ENCODE measurements at regions not wholly inside any gene's neighbourhood (a gene's known extent, or its start where the extent isn't known, plus 50 kb on each side); places are given as distances from the start of the nearest gene placed in this dataset.

DNA sequence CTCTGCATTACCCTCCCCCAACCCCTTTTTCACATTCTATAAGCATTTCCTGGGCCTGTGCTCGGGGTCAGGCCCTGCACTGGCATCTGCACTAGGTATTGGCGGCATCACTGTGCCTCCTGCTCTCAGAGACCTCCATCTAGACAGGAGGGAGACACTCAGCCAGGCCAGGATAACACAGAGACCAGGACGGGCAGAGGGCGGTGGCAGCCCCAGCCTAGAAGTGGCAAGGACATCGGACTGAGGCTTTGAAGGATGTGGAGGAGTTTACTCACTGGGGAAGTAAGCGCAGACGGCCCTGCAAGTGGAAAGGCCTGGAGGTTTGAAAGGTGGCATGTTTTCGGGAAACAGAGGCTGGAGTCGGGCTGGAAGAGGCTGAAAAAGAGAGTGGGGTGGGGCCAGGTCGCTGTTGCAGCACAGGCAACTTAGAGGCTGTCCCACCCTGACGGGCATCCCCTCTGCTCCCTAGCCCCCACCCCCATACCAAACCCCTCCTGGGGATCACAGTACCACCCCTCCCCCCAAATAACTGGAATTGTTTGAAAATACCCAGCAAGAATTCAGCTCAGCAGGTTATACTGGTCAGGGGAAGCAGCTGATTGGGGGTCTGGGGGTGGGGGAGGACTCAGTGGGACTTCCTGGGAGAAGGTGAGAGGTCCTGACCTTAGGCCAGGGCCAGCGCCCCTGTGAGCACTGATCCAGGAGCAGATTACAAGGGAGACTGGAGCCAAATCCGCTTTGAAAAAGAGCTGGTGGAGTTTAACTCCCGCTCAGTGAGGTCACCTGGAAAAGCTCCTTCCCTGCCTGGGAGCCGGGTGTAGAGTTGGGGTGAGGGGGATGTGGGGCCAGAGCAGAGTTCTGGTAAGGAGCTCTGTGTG lies 121.8 kb upstream of the WNT4 start:
- DNase-seq: no peak

DNA sequence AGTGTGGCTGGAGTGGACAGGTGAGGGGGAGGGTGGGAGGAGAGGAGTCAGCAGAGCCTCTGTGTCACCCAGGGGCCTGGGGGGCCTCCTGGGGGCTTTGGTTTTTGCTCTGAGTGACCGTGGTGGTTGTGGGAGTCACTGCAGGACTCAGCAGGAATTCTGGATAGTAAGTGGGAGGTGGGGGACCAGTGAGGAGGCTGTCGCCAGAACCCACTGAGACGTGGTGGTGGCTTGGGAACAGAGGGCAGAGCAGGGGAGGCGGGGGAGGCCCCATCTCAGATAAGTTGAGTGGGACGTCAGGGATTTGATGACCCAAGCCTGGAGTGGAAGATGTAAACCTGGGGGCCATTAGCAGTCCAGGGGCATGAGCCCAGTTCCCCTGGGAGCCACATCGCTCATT lies 123.2 kb upstream of the WNT4 start:
- DNase-seq: no peak

DNA sequence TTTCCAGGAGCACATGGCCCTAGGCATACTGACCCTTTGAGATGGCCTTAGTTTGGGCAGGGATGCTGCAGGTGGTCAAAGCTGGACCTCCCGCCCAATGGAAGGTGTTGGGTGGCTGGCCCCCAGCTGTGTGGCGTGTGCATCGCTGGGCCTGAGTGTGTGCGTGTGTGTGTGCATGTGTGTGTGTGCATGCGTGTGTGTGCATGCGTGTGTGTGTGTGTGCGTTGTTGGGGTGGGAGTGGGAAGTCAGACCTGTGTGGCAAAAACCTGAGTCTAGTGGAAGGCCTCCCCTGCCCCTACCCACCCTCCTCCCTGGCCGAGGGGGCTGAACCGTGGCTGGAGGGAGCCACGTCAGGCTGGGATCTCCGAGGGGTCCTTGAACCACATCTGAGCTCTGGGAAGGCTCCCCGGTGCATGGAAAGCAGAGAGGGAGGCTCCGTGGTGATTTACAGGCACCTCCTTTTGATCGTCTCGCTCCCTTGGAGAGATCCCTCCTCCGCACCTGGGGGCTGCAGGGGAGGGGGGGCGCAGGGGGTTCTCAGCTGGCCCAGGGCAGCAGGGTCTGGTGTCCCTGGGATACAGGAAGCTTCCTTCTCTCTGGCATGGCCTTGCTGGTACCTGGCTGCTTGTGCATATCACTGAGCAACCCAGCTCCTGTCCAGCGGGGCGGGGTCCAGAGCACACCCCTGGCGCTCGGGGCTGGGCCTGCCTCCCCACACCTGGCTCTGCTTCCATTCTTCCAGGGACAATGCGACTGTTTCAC lies 124.7 kb upstream of the WNT4 start:
- DNase-seq: no peak

DNA sequence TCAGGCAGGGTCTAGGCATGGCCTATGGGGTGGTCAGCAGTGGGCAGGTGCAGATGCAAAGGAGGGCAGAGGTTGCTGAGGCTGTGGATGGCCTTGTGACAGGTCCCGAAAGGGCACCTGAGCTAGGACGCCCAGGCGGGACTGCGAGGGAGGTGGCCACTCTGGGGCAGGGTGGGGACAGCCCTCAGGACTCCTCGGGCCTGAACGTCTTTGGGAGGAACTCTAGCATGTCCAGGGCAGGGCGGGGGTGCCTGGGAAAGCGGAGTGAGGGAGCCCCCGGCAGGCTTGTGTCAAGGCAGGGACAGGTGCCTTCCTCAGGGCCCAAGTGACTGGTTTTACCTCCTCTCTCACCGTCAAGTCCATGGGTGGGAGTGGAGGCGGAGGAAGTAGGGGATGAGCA lies 125.4 kb upstream of the WNT4 start:
- DNase-seq: no peak

DNA sequence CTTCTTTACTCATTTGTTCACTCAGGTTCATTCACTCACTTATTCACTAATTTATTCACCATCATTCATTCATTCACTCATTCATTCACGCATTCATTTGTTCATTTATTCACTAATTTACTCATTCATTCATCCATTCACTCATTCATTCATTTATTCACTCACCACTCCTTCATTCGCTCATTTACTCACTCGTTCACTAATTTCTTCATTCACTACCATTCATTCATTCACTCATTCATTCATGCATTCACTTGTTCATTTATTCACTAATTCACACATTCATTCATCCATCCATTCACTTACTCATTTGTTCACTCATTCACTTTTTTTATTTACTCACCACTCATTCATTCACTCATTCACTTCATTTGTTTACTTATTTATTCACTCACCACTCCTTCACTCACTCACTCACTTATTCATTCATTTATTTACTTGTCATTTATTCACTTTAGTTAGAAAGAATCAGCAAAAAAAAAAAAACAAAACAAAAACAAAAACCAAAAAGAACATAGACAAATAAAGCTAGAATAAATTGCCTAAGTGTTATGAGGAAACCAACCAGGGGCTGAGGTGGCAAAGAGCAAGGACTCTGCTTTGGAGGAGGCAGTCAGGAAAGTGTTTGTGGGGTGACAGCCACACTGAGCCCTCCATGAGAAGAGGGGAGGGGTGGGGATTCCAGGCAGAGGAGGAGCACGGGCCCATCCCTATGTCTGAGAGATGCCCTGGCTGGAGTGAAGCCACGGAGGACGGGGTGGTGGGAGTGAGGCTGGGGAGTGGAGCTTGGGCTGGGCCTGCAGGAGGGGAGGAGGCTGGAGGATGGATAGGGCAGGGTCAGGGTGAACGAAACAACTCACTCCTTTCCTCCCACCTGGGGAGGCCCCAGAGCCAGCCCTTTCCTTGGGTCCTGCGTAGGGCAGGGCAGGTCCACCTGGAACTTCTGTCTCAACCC lies 129.2 kb upstream of the WNT4 start:
- DNase-seq: no peak

DNA sequence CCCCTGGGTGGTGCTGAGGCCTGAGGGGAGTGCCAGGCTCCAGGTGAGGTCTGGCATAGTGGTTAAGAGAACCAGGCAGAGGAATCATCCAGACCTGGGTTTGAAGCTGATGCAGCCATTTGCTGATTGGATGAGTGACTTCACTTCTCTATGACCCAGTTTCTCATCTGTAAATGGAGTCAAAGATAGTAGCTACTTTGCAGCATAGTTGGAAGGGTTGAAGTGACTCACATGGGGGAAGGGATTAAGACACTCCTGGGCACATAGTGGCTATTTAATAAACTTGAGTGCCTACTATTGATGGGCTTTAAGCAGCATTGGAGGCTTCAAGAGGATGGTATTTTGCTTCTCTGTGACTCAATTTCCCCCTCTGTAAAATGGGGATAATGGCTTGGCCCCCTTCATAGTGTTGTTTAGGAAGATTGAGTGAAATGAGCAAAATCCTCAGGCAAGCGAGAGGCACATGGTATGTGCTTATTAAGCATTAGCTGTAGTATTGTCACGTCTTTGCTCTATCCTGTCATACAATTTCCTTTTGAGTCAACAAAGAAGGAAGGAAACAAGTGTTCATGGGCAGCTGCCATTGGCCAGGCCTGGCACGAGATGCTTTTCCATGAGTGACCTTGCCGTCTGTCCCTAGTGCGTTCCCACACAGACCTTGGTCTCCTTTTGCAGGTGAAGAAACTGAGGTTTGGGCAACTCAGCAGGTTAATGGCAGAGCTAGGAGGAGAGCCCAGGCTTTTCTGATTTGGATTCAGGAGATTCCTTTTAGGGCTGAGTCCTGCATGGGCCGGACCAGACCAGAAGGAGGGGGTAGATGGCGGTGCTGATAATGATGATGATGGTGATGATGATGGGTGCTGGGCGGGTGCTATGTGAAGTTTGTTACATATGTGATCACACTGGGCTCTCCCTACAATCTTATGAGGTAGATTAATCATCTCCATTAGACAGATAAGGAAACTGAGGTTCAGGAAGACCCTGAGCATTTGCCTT lies 131.1 kb upstream of the WNT4 start:
- DNase-seq: no peak

DNA sequence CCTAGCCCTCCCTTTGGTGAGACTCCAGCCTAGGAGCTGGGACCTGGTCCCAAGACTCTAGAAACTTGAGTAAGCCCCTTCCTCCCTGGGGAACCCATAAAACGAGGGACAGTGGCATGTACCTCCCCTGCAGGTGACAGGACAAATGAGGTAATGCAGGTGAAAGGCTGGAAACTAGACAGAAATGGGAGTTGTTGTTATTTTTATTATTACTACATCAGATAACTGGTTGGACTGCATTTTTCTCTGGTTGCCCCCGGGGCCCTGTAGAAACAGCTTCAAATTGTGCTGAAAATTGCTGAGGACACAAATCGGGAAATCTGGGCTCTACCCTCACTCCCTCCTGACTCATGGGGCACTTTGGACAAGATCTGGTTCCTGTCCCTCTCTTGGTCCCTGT lies 132.3 kb upstream of the WNT4 start:
- DNase-seq: peak; percentile 55

DNA sequence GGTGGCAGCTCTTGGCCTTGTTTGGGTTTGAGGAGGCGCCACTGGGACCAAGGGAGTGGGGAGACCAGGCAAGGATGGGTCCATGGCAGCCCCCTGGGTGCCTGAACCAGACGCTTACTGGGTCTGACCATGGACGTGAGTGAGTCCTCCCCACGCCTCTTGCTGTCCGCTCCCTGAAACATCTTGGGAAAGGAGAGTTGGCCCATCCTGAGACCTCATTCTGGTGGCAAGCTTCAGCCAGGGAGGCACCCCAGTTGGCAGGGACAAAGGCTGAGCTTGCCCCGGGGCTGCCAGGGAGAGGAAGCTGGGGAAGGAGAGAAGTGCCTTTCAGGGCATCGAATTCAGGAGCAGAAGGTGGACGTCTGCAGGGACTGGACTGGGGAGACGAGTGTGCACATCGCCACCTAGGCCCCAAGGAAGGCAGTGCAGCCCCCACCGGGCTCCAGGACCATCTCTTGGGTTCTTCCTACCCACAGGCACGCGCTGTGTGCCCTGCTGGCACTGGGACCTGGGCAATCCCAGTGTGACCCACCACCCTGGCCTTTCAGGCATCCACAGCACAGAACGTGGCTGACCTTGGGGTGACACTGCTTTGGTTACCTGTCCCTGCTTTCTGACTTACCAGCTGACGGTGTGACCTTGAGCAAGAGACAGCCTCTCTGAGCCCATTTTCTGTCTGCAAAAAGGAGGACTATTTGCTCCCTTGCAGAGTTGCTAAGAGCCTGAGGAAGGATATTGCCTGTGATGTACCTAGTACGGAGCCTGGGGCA lies 132.9 kb upstream of the WNT4 start:
- DNase-seq: peak; percentile 77

DNA sequence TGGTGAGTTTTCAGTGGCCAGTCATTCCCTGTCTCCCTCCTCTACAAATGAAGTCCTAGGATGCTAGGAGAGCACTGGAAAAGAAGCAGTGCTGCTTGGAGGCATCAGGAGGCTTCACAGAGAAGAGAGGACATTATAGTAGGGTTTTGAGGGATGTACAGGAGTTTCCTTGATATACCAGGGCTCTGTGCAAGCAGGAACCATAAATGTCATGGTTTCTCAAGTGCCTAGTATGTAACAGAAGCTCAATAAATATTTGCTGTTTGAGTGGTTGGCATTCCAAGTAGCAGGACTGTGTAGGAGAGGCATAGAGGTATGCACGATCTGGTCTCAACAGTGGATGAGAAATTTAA lies 133.5 kb upstream of the WNT4 start:
- no peak for DNase-seq

DNA sequence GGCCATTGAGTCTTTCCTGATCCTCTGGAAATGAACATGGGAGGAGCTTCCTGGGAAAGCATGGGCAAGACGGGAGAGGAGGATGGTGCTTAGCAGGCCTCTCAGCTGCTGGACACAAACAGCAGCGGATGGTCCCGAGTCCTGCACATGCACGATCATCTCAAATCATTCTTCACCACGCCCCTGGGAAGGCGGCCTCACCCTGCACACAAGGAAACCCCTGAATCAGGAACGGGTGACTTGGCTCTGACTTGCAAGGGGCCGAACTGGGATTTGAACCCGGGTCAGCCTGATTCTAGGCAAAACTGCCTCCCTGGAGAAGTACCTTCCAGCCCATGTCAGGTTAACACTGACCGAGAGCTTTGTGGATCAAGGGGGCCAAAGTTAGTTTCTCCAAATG lies 134.8 kb upstream of the WNT4 start:
- no peak for DNase-seq

DNA sequence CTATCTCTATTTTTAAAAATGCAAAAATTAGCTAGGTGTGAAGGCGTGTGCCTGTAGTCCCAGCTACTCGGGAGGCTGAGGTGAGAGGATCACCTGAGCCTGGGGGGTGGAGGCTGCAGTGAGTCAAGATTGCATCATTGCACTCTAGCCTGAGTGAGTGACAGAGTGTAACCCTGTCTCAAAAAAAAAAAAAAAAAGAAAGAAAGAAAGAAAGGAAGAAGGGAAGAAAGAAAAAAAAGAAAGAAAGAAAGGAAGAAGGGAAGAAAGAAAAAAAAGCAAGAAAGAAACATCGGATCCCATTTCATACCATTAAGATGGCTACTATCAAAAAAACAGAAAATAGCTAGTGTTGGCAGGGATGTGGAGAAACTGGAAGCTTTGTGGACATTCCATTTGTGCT lies 136.8 kb upstream of the WNT4 start:
- no peak for DNase-seq

DNA sequence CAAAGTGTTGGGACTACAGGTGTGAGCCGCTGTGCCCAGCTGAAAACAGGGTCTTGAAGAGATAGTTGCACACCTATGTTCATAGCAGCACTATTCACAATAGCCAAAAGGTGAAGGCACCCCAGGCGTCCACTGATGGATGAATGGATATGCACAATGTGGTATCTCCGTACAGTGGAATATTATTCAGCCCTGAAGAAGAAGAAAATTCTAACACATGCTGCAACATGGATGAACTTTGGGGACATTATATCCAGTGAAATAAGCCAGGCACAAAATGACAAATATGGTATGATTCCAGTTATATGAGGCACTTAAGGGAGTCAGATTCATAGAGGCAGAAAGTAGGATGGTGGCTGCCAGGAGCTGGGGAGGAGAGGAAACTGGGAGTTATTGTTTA lies 137.6 kb upstream of the WNT4 start:
- DNase-seq: no peak

DNA sequence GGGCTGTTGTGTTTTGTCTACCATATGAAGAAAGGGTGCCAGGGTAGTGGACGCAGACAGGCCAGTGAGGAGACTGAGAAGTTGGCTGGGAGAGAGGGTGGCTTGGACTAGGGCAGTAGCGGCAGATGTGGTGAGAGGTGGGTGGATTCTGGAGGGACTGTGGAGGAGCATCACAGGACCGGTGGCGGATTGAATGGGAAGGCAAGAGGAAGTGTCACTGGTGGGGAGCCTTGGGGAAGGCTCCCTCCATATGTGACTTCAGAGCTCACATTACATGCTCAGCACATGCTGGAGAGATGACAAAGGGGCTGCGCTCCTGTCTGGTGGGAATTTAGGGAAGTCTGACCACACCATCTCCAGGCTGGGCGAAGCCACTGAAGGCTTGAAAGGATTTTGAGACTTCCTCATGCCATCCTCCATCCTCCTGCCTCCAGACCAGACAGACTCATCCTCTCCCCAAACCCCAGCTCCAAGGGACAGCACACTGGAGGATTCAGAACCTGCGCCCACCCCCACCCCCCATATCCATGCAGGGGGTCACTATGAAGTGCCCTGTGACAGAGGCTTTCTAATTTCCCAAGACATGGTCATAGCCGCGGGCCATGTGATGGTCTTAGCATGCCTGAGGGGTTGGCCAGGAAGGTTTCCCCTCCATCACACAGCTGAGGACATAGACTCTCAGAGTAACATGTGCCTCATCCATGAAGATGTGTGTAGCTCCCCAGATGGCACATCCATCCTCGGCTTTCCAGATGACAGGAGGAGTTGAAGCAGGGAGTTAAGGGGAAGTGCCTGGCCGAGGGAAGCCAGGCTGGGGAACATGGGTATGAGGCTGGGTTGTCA lies 138.8 kb upstream of the WNT4 start:
- DNase-seq: no peak

DNA sequence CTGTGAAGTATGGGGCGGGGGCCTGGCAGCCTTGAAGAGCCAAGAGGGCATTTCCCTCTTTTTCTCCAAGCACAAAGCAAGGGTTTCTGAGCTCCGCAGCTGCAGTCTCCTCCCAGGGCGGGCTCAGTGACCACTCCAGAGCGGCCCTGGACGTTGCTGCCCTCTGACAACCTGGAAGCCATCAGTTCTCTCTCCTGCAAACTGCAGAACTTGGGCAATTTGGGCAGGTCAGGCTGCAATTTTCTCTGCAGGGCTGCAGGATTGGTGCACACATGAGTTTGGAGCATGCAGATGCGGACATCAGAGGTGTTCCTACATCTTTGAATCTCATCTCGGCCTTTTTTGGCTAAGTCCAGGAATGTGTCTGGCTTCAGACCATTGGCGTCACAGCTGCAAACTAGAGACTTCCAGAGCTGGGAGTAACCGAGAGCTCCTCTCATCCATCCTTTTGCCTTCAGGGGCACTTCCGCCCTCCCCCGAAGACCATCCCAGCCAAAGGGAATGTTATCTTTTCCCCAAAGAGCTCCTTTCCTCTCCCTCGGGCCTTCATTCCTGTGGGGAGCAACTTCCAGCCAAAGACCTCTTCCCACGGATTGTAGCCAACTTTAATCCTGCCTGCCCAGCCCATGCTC lies 139.6 kb upstream of the WNT4 start:
- DNase-seq: peak; percentile 54

DNA sequence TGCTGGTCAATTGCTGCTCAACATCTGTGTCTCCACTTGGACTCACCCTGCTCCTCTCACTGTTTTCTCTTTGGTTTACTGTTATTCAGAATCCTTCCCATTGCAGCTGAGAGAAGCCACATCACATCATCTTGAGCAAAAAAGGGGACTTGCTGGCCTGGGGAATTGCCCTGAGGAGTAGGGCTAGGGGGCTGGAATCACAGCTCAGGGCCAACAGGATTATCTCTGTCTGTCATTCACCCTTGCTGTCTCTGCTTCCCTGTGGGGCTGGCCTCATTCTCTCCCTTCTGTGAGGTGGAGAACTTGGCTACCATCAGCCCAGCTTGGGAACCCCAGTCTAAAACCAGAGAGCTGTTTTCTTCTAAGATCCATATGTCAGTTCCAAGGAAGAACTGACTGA lies 140.7 kb upstream of the WNT4 start:
- no peak for DNase-seq

DNA sequence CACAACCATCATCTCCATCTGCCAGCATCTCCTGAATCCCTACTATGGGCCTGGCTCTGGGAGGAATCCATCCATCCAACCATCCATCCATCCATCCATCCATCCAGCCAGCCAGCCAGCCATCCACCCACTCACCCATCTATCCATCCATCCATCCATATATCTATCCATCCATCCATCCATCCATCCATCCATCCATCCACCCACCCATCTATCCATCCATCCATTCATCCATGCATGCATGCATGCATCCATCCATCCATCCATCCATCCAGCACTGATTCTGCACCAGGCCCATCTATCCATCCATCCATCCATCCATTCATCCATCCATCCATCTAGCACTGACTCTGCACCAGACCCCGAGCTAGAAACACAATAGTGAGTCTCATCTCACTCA lies 141.3 kb upstream of the WNT4 start:
- no peak for DNase-seq

DNA sequence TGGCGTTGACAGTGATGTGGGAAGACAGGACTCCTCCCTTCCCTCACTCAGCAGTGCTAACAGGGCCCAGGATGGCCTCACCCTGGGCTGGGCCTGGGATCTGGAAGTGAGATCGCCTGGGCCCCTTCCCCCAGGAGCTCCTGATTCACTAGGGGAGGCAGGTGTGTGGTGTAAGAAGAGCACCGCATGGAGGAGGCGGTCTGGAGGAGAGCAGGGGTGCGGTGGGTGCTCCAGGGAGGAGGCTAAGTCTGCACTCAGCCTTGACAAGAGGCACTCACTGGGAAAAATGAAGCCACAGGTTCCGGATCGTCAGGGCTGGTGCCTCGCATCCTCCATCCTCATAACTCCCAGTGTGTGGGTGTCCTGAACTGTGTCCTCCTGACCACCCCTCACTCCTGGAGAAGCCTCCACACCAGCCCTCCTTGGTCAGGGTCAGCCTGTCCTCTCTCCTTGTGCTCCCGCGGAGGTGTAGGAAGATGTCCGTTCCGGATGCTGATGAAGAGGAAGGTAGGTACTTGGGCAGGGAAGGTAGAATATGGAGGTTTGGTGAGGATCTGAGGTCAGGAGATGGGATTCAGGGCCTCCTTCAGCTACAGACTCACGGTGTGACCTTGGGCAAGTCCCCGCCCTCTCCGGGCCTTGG lies 142.1 kb upstream of the WNT4 start:
- no peak for DNase-seq

DNA sequence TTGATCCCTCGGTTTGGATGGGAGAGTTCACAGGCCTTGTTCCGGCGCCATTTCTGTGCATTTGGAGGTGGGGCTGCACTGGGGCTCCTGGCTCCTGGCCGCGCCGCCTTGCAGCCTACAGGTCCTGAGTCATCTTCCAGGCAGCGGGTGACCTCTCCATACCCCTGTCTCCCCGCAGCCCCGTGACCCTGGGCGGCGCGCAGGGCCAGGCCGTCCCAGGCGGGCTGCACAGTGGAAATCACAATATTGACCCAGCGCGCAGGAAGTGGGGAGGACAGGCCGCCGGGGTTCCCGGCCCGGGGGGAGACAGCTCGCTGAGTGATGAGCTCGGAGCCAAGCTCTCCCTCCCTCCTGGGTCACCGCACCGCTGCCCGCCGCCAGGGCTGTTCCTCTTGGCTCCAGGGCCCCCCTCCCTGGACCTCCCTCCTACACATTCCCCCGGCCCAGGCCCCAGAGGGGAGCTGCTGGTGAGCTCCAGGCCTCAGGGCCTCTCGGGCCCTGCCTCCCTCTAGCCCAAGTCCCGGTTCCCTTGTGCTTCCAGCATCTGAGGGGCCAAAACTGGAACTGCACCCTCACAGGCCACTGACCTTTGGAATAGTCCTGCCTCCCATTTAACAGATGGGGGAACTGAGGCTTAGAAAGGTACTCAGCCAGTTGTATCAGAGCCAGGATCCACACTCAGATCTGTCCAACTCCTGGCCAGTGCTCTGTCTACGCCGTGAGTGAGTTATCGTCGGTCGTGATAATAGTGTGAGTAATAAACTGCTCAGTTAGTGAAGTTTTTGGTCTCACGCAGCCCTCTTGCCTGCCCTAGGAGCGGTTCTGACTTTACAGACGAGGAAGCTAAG lies 142.9 kb upstream of the WNT4 start:
- no peak for DNase-seq

Measured in tongue (tissue), 1 donor.